HG02588 (cell line): ENCODE measurements at regions not wholly inside any gene's neighbourhood (a gene's known extent, or its start where the extent isn't known, plus 50 kb on each side); places are given as distances from the start of the nearest gene placed in this dataset.
"Not testable (repeated sequence)": the region's sequence is repeated elsewhere in the genome, so short reads cannot be mapped to it uniquely, and the experiment has no call there.

Experiments
- ATAC-seq: cut with Tn5 transposase; IDR thresholded peaks from one replicate; pipeline ENCODE4 v1.9.1; 2021; ENCODE audit warnings: mild to moderate bottlenecking, moderate library complexity; ENCODE audit not compliant: unreplicated experiment

DNA sequence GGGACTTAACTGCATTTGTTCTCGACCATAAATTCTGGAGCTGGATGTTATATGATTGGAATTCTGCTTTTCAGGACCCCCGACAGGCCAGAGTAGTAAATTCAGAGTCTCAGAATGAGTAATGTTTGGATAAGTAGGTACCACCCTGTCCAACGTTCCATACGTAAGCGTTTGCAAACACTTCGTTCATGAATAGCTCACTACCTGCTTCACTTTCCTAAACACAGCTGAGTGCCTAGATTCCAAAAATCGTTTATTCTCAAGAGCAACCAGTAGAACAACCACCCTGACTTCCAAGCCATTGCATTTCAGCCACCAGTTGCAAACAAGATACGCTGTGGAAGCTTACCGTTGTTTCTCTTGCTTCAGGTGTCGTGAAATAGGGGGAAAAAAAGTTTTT is 101.3 kb upstream of the DMRT1 start:
- ATAC-seq, result no peak

DNA sequence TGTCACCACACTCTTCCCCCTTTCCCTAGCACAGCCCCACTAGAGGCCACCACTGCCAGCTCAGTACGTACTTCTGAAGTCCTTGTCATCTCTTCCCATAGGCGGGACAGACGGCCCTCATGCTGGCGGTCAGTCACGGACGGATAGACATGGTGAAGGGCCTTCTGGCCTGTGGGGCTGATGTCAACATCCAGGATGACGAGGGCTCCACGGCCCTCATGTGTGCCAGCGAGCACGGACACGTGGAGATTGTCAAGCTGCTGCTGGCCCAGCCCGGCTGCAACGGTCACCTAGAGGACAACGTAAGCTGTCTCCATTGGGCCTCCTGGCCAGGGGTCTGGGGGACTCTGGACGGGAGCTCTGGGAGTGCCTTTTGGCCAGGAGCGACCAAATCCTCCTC is 99.4 kb upstream of the DMRT1 start:
- no peak for ATAC-seq

DNA sequence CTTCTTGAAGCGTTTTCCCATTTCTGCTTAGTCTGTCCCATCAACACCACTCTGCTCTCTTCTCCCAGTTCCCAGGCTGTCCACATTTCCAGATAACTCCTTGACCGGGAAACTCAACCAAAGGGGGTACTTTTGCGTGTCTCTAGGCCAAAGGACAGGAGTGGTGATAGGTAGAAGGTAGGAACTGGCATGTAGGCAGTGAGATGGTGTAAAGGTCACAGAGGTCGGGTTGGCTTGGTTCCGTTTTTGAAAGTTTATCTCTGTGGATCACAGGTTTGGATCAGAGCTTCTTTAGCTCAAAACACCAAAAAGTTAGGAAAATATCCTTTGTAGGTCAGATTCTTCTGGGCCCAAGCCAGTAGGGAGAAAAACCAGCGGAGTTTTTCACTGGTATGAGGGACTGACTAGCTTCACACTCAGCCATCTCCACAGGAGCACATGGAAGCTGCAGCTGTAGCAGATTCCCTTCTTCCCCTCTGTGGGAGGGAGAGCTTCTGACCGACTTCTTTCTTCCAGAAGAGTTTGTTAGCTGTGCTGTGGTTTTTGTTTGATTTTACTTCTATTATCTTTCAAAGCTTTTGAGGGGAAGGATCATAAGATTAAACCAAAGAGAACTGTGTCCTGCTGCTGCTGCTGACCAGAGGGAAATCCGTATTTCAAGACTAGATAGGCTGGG is 98.4 kb upstream of the DMRT1 start:
- no peak for ATAC-seq

DNA sequence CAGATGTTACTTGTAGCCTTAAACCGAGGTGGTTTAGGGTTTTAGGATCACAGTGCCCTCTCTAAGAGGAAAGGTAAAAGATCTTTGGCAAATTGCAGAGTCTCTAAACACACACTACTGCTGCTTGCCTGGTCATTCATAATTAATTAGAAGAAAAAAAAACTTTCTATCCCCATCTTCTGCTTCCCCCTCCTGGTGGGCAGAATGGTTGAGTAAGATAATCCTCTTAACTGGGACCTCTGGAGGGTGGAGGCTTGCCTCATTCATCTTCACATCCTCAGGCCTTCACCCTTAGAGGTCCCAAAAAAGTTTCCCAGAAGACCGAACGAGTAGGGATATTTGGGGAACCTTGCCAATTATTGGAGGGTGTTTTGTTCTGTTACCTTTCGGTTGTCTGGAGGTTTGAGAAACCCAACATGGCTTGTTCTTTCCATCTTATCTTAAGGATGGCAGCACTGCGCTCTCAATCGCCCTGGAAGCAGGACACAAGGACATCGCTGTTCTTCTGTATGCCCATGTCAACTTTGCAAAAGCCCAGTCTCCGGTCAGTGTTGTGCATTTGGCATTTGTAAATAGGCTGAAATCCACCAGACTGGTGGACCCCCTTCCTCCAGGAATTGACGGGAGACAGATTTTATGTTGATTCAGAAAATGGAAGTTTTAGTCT is 97.3 kb upstream of the DMRT1 start:
- no peak for ATAC-seq

DNA sequence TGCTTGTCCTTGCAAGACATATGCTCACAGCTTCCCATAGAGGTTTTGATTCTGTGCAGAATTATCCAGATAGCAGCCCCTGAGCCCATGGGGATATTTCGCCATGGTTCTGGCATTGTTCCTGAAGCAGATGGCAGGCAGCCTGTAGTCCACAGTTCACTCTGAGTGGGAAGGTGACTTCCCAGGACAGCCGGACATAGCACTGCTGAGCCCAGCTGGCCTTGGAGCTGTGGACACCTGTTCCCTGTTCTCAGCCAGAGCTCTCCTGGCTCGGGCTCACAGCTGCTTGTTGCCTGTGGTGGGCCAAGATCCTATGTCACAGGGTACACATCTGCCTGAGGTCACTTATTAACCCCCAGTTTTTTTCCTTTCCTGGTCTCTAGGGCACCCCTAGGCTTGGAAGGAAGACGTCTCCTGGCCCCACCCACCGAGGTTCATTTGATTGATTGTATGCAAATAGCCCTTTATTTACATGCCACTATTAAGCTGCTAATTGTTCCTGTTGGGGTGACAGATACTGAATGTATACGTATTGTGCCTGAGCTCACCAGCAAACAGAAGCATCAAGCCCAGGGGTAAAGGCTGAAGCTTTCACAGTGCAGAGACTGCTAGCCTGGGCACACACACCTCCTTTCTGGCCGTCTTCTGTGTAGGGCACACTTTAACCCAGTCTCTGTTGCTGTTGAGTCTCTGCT is 96.6 kb upstream of the DMRT1 start:
- ATAC-seq, result no peak

DNA sequence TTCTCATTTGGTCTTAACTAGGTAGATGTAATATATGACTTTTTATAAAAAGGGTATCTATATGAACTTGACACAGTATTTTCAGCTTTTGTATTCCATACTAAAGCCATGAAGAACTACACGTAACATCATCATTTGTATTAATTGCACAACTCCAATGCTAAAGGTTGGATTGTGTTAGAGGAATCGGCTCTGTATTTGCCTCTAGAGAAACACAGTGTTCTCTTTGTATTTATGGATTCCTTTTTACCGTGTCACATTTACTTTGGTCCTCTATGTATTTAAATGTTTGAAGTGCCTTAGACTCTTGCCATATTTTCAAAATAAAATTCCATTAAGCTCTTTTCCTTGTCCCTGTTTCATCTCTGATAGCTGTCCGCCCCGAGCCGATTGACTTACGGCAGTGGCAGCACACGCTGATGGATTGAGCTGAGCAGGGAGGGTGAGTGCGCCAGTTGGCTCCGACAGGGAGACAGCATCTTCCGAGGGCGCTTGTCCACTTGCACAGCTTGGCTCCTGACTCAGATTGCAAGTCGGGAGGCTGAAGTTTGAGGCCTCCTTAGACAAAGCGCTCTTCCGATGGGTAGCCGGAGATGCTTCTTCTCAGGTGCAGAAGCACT is 95.6 kb upstream of the DMRT1 start:
- ATAC-seq, result no peak

DNA sequence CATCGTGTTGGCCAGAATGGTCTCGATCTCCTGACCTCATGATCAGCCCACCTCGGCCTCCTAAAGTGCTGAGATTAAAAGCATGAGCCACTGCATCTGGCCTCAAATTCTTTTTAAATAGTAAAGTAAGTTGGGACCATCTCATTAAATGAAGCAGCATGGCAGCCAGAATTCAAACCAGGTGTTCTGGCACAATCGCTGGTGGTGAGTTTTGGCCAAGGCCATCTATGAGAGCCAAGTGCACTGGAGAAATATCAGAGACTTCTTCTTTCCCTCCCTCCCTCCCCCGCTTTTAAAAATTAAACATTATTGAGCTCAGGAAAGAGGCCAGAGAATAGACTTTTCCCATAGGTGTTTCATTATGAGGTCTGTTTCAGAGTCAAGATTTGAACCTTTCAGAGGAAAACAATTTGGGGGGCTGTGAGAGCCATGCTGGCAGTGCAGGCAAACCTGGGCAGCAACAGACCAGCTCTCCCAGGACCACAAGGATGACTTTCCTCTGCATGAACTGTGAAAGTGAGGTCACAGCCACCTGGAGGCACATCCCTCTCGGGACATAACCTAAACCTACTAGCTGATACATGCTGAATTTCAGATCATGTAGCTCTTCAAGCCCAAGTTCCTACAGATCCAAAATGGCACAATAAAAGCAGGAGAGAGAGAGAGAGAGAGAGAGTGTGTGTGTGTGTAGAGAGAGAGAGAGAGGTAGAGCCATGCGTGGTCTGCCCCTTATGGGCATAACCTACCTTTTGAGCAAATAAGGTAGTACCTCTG is 94.6 kb upstream of the DMRT1 start:
- ATAC-seq, result no peak

DNA sequence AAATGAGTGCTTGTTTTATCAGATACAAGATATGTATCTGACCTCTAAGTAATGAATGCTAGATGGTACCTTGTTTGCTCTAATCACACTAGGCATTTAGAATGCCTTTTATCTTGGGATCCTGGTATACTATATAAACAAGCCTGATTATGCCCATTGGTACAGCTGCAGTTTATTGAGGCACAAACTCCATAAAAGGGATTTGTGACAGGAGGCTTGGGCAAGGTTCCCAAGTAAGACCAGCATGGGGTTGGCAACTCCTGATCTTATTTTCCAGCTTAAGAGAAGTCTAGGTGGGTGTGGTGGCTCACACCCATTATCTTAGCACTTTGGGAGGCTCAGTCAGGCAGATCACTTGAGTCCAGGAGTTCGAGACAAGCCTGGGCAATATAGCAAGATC is 93.9 kb upstream of the DMRT1 start:
- no peak for ATAC-seq

DNA sequence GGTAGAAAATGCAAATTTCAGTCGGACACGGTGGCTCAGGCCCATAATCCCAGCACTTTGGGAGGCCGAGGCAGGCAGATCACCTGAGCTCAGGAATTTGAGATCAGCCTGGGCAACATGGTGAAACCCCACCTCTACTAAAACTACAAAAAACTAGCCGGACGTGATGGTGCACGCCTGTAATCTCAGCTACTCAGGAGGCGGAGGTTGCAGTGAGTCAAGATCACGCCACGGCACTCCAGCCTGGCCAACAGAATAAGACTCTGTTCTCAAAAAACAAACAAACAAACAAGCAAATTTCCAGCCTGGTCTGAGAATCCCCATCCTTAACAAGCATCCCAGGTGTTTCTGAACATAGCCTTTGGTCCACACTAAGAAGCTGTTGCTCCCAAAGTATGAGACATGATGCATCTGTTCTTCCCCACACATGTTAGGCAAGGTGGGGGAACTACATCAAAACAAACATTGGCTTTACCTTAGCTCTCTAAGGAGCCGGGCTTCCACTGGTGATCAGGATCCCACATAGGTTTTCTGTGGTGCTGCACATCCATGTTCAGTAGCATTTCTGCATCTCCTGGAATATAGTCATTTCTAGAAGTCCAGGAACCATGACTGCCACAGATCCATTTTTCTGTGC is 92.5 kb upstream of the DMRT1 start:
- no peak for ATAC-seq

DNA sequence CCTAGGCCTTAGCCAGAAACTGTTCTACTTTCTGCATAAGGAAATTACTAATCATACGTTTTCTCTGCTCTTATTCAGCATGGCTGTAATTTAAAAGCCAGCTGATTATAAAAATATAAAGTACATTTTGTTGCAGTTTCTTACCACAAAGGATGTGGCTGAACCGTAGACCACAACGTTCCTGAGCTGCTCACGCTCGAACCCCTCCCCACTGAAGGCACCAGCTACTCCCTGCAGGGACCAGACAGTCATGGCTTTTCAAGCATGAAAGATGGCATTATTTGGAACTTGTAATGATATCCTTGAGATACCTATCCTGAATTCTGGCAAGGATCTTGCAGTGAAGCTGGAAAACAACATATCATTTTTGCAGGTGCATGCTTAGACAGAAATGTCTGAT is 91.8 kb upstream of the DMRT1 start:
- ATAC-seq, result no peak

DNA sequence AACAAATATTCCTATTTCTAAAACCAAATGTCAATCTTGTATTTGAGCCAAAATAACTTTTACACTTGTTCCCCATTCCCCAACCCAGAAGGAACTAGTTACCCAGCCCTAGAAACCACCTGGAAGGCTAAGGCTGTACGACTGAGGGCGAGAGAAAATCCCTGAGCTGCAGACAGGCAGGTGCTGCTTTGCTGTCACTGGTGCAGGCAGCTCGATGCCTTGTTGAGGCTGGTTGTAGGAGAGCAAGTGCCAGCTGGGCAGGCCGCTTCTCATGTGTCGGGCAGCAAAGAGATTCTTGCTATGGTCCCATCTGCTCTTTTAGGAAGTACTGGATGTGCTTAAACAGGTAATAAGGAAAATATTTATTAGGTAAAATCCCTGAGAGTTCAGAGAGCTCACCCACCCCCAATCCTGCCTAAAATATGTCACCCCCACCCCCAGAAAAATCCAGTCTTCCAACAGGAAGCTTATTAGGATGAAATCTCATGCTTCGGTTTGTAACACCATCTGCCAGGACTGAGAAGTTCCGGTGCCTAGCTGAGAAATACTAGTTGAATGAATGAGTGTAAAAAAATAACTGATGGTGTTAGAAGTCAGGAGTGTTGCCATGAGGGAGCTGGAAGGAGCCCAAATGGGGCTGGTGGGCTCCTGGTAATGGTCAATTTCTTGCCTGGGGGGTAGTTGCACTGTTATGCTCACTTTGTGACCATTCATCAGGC is 91.1 kb upstream of the DMRT1 start:
- no peak for ATAC-seq

DNA sequence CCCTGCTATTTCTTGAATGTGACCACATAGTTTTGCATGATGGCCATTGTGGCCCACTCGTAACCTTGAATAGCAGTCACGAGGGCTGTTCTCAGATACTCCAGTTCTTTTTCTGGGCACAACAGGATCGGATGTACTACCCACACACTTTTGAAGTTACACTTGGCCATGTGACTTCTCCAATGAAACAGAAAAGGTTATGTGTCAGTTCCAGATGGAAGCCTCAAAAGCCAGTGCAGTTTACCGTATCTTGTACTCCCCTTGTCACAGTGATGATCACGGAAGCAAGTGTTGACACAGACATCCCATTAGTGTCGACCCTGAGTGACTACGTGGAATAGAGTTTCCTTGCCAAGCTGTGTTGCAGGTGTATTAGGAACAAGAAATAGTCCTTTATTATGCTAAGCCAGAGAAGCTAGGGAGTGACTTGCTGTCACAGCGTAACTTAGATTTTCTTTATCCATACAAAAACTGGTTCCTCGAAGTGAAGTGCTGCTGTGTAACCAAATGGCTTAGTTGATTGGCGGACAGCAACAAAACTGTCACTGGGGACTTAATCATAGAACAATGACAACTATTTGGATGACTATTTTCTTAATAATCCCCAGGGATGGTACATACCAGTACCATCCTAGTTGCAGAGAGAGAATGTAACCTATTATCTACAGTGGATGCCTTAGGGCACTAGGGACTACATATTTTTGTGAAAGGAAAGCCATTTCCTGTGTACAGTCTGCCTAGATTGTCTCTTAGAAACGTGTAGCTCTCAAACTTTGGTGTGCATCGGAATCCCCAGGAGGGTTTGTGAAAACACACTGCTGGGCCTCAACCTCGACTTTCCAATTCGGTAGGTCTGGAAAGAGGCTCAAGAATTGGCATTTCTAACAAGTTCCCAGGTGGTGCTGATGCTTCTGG is 90.1 kb upstream of the DMRT1 start:
- ATAC-seq, result no peak

DNA sequence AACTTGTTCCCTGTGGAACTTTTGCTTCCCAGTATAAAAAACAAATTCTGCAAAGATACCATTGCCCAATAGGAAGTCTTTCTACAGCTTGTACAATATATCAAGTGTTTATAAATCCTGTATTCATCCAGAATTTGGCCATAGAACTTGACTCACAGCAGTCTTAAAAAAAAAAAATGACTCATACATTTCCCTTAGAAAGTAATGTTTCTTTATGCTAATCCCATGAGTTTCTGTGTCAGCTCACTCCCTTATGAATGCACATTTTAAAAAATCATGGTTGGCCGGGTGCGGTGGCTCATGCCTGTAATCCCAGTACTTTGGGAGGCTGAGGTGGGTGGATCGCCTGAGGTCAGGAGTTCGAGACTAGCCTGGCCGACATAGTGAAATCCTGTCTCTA is 89.3 kb upstream of the DMRT1 start:
- no peak for ATAC-seq

DNA sequence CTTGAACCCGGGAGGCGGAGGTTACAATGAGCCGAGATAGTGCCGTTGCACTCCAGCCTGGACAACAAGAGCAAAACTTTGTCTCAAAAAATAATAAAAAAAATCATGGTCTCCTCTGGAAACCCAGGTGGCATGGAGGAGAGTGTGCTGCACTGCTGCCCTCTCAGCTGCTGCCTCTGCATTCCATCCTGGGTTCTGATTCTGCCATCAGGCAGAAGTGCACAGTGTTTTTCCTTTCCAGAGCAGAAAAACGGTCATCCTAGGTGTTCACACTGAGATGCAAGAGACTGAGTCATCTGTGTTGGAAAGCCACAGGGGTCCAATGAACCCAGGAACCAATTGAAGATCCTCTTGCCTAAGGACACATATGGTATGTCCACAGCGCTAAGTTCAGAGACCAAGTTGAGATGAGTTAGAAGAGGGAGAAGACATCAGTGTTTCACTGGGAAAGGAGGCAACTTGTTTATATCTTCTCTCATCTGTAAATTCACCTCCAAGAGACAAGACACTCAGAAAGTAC is 88.8 kb upstream of the DMRT1 start:
- ATAC-seq, result no peak

DNA sequence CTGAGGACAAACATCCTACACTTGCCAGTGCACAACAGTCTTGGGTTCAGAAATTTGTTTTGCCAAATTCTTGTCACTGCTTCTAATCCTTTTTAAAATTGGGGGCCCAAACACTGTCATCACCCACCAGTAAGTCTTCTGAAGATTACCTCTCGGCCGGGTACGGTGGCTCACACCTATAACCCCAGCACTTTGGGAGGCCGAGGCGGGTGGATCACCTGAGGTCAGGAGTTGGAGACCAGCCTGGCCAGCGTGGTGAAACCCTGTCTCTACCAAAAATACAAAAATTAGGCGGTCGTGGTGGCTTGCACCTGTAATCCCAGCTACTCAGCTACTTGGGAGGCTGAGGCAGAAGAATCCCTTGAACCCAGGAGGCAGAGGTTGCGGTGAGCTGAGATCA is 87.8 kb upstream of the DMRT1 start:
- ATAC-seq, result not testable (repeated sequence)

DNA sequence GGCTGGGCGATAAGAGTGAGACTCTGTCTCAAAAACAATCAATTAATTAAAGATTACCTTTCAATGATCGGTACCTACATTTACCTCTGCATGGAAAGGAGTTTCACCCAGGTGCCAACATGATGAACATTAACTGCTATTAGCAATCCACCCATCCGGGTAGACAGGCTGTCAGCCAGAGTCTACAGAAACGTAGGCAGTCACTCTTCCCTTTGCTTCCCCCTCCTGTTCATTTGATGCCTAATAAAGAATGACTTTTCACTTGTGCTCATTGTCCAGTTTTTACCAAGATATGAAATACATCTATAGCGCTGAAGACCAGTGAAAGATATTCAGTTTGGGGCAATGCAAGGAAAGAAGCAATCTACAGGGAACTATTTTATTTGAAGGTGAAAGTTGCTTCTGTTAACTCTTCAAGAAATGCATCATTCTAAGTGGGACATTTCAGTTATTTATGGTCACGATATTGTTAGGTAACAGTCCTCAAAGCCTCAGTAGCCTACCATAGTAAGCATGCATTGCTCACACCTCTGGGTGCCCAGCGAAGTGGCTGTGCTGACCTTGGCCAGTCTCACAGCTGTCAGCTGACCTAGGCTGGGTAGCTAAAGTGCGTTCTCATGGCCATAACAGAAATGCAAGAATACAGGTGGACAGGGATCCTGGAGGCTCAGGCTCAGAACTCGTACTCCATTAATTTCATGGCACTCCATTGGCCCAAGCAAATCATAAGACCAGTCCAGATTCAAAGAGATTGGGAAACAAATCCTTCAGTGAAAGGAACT is 87.2 kb upstream of the DMRT1 start:
- no peak for ATAC-seq

DNA sequence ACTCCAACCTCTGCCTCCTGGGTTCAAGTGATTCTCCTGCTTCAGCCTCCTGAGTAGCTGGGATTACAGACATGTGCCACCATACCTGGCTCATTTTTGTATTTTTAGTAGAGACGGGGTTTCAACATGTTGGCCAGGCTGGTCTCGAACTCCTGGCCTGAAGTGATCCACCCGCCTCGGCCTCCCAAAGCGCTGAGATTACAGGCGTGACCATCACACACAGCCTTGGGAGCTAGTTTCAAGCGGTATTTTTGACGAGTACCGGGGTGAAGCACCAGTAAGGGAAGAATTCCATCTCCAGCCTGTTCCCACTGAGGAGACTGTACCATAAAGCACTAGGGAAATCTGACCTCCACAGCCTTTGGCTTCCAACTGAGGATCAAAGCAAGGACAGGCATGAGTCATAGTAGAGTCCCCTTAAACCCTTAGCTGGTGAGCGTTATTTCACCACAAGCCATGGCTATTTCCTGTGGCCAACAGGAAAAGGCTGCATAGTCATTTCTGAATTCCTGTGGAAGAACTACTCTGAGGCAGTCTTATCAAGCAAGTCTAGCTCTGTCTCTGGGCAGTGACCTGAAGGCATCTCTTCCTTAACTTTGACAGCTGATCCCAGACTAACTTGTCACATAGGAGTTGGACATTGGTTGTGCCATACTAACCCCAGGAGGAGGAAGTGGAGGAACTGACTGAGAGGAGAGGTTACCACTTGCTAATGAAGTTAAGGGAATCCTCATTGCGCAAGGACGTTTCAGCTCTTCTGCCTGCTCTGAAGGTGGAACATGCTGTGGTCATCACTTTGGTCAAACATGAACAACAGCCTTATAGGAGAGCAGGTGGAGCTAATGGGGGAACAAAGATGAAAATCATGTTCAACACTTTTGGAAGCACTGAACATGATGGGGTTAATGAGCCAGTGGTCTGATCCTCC is 85.8 kb upstream of the DMRT1 start:
- no peak for ATAC-seq
